GM12874 (cell line): ENCODE measurements at regions not wholly inside any gene's neighbourhood (a gene's known extent, or its start where the extent isn't known, plus 50 kb on each side); places are given as distances from the start of the nearest gene placed in this dataset.

Experiments
- CTCF ChIP-seq: IDR thresholded peaks from 2 replicates; pipeline ENCODE4 v1.5.1; 2011; ENCODE audit warnings: low read depth, mild to moderate bottlenecking, control low read depth, low read length, moderate library complexity; ENCODE audit not compliant: insufficient read depth

GRCh38 chr5:33341351-33341750, 99.4 kb upstream of the TARS1 start:
- no peak for TF ChIP-seq CTCF

GRCh38 chr5:33343676-33344327, 97.0 kb upstream of the TARS1 start:
- TF ChIP-seq CTCF, result no peak

- TF ChIP-seq CTCF, result no peak
Measured at GRCh38 chr5:33346534-33346933, 94.2 kb upstream of the TARS1 start.

GRCh38 chr5:33361781-33362180, 79.0 kb upstream of the TARS1 start:
- TF ChIP-seq CTCF, result no peak

GRCh38 chr5:33362915-33363314, 77.8 kb upstream of the TARS1 start:
- no peak for TF ChIP-seq CTCF

GRCh38 chr5:33363537-33363936, 77.2 kb upstream of the TARS1 start:
- no peak for TF ChIP-seq CTCF

- no peak for TF ChIP-seq CTCF
Measured at GRCh38 chr5:33364406-33364805, 76.4 kb upstream of the TARS1 start.
